GM12878 (cell line): ENCODE measurements at regions not wholly inside any gene's neighbourhood (a gene's known extent, or its start where the extent isn't known, plus 50 kb on each side); places are given as distances from the start of the nearest gene placed in this dataset.

ENCODE experiments used
- ATAC-seq: fragments of 200-7000 bp; cut with Tn5 transposase; 3 replicates; pipeline ENCODE4 v1.9.1; 2020; ENCODE audit warnings: mild to moderate bottlenecking, moderate library complexity
- BruUV-seq: library from RNA; stranded (reverse); fragments of 400-500 nt; replicated peaks from 2 replicates; lab custom pipeline; 2021; lab: Mats Ljungman, UMichigan
- CTCF ChIA-PET: fragments of 300-600 bp; sonication (Branson Sonifier 250); formaldehyde crosslinking; extraction: SDS; loops from one replicate; lab custom pipeline; 2021; ENCODE audit warnings: inconsistent platforms; lab: Yijun Ruan, JAX
- POLR2A ChIA-PET: fragments of 350-600 bp; formaldehyde crosslinking; extraction: SDS; loops from one replicate; lab custom pipeline; 2021; ENCODE audit warnings: inconsistent platforms; lab: Charles Lee
- RAD21 ChIA-PET: fragments of 300-600 bp; sonication (Branson Sonifier 250); formaldehyde crosslinking; loops from one replicate; lab custom pipeline; 2023; ENCODE audit warnings: antibody characterized with exemption; ENCODE audit not compliant: unreplicated experiment; lab: Charles Lee
- SMC1A ChIA-PET: fragments of 300-600 bp; sonication (Branson Sonifier 250); formaldehyde crosslinking; loops from one replicate; lab custom pipeline; 2023; ENCODE audit not compliant: unreplicated experiment, uncharacterized antibody; lab: Charles Lee
- DNase-seq: peaks from one replicate; pipeline ENCODE4 v3.0.0-alpha.2; 2011; ENCODE audit warnings: low read depth, low spot score
- FAIRE-seq: peaks from 3 replicates; lab custom pipeline; 2011; peaks lifted over from hg19 to GRCh38; lab: Jason Lieb, UNC
- H2AFZ ChIP-seq: 2 replicates; pipeline ENCODE4 v1.6.0; 2011; ENCODE audit warnings: low read depth, low read length, control low read depth; ENCODE audit not compliant: control insufficient read depth
- H3K27ac ChIP-seq: 2 replicates; pipeline ENCODE4 v1.5.1; 2011; ENCODE audit warnings: control low read depth; ENCODE audit not compliant: control insufficient read depth, insufficient read depth
- H3K27me3 ChIP-seq, 2 experiments: replicated peaks in 1 of 2; 2 replicates each; pipeline versions ENCODE4 v1.6.0 to v1.6.1; 2011; ENCODE audit warnings: low read length in 1 of 2; ENCODE audit not compliant: control insufficient read depth in 2 of 2, insufficient read depth in 2 of 2
- H3K36me3 ChIP-seq, 2 experiments: 2 replicates each; pipeline ENCODE4 v1.5.1; 2011; ENCODE audit warnings: low read length in 1 of 2; ENCODE audit not compliant: control insufficient read depth in 2 of 2, insufficient read depth in 2 of 2
- H3K4me1 ChIP-seq: 2 replicates; pipeline ENCODE4 v1.6.1; 2011; ENCODE audit warnings: mild to moderate bottlenecking, low read length, moderate library complexity, mixed read lengths; ENCODE audit not compliant: control insufficient read depth, insufficient read depth
- H3K4me2 ChIP-seq: 2 replicates; pipeline ENCODE4 v1.6.0; 2011; ENCODE audit warnings: control low read depth; ENCODE audit not compliant: control insufficient read depth, insufficient read depth
- H3K4me3 ChIP-seq: fragments of 200-600 bp; sonication (generic); 2 replicates; pipeline ENCODE4 v1.5.1; 2016
- H3K79me2 ChIP-seq: 2 replicates; pipeline ENCODE4 v1.6.0; 2011; ENCODE audit warnings: low read length; ENCODE audit not compliant: control insufficient read depth, insufficient read depth
- H3K9ac ChIP-seq: 2 replicates; pipeline ENCODE4 v1.8.0; 2011; ENCODE audit warnings: low read length, control low read depth, mixed read lengths; ENCODE audit not compliant: control insufficient read depth, insufficient read depth
- H3K9me3 ChIP-seq: replicated peaks from 3 replicates; pipeline ENCODE4 v1.5.1; 2011; ENCODE audit warnings: mild to moderate bottlenecking, low read length; ENCODE audit not compliant: control insufficient read depth, insufficient read depth
- H4K20me1 ChIP-seq: 2 replicates; pipeline ENCODE4 v1.6.0; 2011; ENCODE audit not compliant: control insufficient read depth, insufficient read depth
- BCL3 ChIP-seq: IDR thresholded peaks from 2 replicates; pipeline ENCODE4 v1.6.1; 2011; ENCODE audit warnings: borderline replicate concordance, low read depth, mild to moderate bottlenecking, moderate library complexity, low read length; ENCODE audit not compliant: insufficient read depth, poor library complexity, severe bottlenecking
- MXI1 ChIP-seq: fragments of 150-350 bp; IDR thresholded peaks from 2 replicates; pipeline ENCODE4 v1.6.1; 2011; ENCODE audit warnings: low read depth, mild to moderate bottlenecking, inconsistent platforms, low read length, improper control_type of control experiment
- PML ChIP-seq: IDR thresholded peaks from 2 replicates; pipeline ENCODE4 v1.6.1; 2012; ENCODE audit warnings: low read length, inconsistent platforms
- RELB ChIP-seq: fragments of 450-650 bp; IDR thresholded peaks from 2 replicates; pipeline ENCODE4 v1.6.1; 2017; ENCODE audit warnings: low read depth, mild to moderate bottlenecking, moderate library complexity
- SREBF1 ChIP-seq: IDR thresholded peaks from 2 replicates; pipeline ENCODE4 v1.6.1; 2012; ENCODE audit warnings: mild to moderate bottlenecking, low read length
- TCF7 ChIP-seq: IDR thresholded peaks from 2 replicates; pipeline ENCODE4 v1.6.1; 2014; ENCODE audit warnings: antibody characterized with exemption, borderline replicate concordance
- ZBED1 ChIP-seq: IDR thresholded peaks from 2 replicates; pipeline ENCODE4 v1.6.1; 2016; ENCODE audit warnings: borderline replicate concordance
- ZBTB33 ChIP-seq: fragments of 450-650 bp; IDR thresholded peaks from 2 replicates; pipeline ENCODE4 v1.6.1; 2017; ENCODE audit warnings: mild to moderate bottlenecking
- ZBTB40 ChIP-seq: fragments of 450-650 bp; IDR thresholded peaks from 2 replicates; pipeline ENCODE4 v1.6.1; 2016; ENCODE audit warnings: mild to moderate bottlenecking, moderate library complexity, borderline replicate concordance
- ZNF207 ChIP-seq: fragments of 450-650 bp; IDR thresholded peaks from 2 replicates; pipeline ENCODE4 v1.6.1; 2014; ENCODE audit warnings: antibody characterized with exemption, mild to moderate bottlenecking, borderline replicate concordance
- WGBS: methylation state at CpG from one replicate; pipeline ENCODE4 v1.1.6; 2016; ENCODE audit warnings: low lambda C conversion rate; ENCODE audit not compliant: insufficient replicate concordance, insufficient coverage; ENCODE audit errors: missing lambda C conversion rate; 5-methylcytosine and 5-hydroxymethylcytosine counted together
- in situ Hi-C: fragments of 300-500 bp; cut with MboI; formaldehyde crosslinking; loops from 9 replicates; pipeline ENCODE4 v1.14.3; 2018; ENCODE audit warnings: mixed read lengths
- intact Hi-C: fragments of 100-400 bp; cut with micrococcal nuclease; formaldehyde crosslinking; loops from one replicate; pipeline ENCODE4 v1.14.2; 2022; ENCODE audit not compliant: unreplicated experiment

GRCh38 chr22:34243023-34243422, 322.7 kb upstream of the LARGE1 start:
- no TSS peak for BruUV-seq
- no peak overlapping the region for H2AFZ ChIP-seq
- no peaks in the 10 kb centered on the region for H4K20me1 ChIP-seq
- H3K9ac ChIP-seq = no peak overlapping the region
- H3K79me2 ChIP-seq = no peaks in the 10 kb centered on the region
- H3K4me3 ChIP-seq = no peak overlapping the region
- intact Hi-C loops (no loop called here), in situ Hi-C loops (no loop called here)
- WGBS = 0% methylated on average over 2 of the region's 2 CpGs
- no peaks in the 10 kb centered on the region for H3K36me3 ChIP-seq
- H3K4me1 ChIP-seq = no peaks in the 10 kb centered on the region
- ChIA-PET CTCF (no interaction called here), SMC1A (no interaction called here), POLR2A (no interaction called here), RAD21 (no interaction called here)
- H3K27me3 ChIP-seq = no peaks in the 10 kb centered on the region
- DNase-seq (no peak), FAIRE-seq (no peak), ATAC-seq (no peak)
- no peak for TF ChIP-seq ZNF207
- no peak for TF ChIP-seq PML
- no peak for TF ChIP-seq ZBTB33
- TF ChIP-seq SREBF1 = no peak
- no peak for TF ChIP-seq MXI1
- H3K9me3 ChIP-seq = no peaks in the 10 kb centered on the region
- H3K27ac ChIP-seq = no peak overlapping the region
- no peak overlapping the region for H3K4me2 ChIP-seq

- CTCF ChIA-PET = no interaction called here
- WGBS = 13% methylated on average over 1 of the region's 1 CpG
- no peak overlapping the region for H2AFZ ChIP-seq
- H3K27ac ChIP-seq = no peak overlapping the region
- in situ Hi-C loops (no loop called here), intact Hi-C loops (no loop called here)
- RAD21 ChIA-PET = no interaction called here
- POLR2A ChIA-PET = no interaction called here
- ATAC-seq (no peak), DNase-seq (no peak), FAIRE-seq (no peak)
- H3K36me3 ChIP-seq = no peaks in the 10 kb centered on the region
- BruUV-seq = no TSS peak
- no peaks in the 10 kb centered on the region for H3K4me1 ChIP-seq
- H3K4me3 ChIP-seq = no peak overlapping the region
- no peak overlapping the region for H3K4me2 ChIP-seq
- H3K27me3 ChIP-seq = no peaks in the 10 kb centered on the region
- no peaks in the 10 kb centered on the region for H4K20me1 ChIP-seq
- SMC1A ChIA-PET = no interaction called here
- H3K9me3 ChIP-seq = no peaks in the 10 kb centered on the region
- H3K79me2 ChIP-seq = no peaks in the 10 kb centered on the region
- H3K9ac ChIP-seq = no peak overlapping the region
- TF ChIP-seq ZBED1 = no peak
- TF ChIP-seq TCF7 = no peak
- no peak for TF ChIP-seq ZBTB40
- TF ChIP-seq RELB = no peak
- no peak for TF ChIP-seq BCL3
Observed at GRCh38 chr22:34255042-34255441, 334.8 kb upstream of the LARGE1 start.
